Limb (tissue), 2 donors: ENCODE measurements at regions not wholly inside any gene's neighbourhood (a gene's known extent, or its start where the extent isn't known, plus 50 kb on each side); places are given as distances from the start of the nearest gene placed in this dataset.

Experiments used
- DNase-seq, 2 donors: peaks; one replicate each; pipeline ENCODE4 v3.0.0-alpha.2; 2016; ENCODE audit errors: extremely low spot score in 2 of 2

DNA sequence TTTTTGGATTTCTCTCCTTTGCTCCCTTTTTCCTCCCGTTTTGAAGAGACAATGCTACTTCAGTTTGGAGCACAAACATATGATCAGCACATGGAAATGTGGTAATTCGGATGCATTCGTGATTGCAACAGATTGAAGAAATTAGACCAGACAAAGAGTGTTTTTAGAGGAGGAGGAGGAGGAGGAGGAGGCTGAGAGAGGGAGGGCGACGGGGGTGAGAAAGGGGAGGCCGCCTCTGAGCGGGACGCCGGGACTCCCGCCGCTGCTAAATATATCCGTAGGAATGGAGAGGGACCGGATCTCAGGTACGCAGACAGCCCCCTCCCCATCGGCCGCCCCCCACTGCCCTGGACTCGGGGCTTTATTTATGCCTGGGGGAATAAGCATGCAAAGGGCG is 179.3 kb downstream of the SEC14L1 start:
- DNase-seq = peak; percentile 45 to 47

DNA sequence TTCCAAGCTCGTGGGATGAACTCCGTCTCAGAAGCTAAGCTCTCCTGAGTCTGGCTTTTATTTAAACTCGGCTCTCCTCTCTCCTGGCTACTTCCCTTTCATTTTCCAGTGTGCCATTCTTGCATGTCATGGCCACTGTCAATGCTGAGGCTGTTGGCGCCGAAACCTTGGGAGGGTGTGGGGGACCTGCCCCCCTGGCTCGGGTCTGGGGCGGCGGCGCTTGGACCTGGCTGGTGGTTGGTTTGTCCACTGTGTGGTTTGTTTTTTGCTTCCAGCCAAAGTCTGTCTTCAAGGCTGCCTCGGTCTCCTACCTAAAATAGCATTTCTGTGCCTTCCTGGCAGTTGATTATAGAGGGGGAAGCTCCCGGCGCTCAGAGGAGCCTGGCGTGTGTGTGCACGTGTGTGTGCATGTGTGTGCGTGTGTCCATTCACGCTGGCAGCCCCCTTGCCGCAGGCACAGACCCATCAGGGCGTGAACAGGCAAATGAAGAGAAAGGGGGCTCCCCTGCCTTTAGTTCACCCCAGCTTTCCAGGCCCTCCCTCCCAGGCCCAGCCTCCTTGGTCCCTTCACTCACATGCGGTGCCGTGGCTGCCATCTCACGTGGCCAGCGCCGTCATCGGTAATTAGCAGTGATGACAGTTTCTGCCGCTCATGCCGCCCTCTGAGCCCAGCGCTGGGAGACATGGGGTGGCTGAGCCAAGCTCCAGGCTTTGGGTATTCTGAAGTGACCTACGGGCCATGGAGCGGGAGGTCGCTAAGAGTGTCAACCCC is 179.9 kb downstream of the SEC14L1 start:
- peak in 1 of 2 donors; percentile 45 for DNase-seq

- peak in 1 of 2 donors; percentile 41 for DNase-seq
Measured at GRCh38 chr17:77321649-77322513, 181.1 kb downstream of the SEC14L1 start.

DNA sequence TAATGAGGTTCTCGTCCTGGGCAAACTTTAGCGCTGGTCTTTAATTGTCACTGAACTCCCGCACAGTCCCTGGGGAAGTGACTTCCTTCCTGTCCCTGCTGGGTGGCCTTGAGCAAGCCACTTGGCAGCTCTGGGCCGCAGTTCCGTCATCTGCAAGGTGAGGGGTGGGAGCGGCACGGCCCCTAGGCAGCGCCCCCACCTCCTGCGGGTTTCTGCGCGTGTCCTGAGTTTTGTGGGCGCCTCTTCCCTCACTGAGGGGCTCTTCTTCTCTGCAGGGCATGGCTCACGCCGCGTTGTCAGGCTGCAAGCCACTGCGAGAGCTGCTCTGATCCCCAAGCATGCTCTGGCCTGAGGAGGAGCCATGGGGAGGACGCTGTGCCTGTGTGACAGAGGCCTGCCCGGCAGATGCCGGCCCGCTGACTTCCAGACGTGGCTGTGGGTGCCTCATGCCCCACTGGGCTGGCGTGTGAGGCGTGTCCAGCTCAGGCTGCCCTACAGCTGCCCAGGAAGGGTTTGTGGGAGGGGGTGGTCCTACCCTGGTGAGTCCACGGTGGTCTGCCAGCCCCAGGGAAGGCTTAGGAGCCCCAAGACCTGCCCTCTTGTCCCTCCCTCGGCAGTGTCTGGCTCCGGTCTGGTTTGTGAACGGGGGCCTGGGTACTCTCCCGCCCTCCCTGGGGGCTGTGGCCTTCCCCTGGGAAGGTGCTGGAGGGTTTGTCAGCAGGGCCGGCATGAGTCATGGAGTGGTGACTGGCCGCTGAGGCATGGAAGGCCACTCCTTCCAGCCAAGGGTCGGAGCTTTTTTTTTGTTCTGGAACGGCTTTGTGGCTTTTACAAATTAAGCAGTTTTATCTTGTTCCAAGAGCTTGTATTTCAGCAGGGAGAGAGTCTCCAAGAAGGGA is 182.0 kb downstream of the SEC14L1 start:
- peak; percentile 25 to 60 for DNase-seq

DNA sequence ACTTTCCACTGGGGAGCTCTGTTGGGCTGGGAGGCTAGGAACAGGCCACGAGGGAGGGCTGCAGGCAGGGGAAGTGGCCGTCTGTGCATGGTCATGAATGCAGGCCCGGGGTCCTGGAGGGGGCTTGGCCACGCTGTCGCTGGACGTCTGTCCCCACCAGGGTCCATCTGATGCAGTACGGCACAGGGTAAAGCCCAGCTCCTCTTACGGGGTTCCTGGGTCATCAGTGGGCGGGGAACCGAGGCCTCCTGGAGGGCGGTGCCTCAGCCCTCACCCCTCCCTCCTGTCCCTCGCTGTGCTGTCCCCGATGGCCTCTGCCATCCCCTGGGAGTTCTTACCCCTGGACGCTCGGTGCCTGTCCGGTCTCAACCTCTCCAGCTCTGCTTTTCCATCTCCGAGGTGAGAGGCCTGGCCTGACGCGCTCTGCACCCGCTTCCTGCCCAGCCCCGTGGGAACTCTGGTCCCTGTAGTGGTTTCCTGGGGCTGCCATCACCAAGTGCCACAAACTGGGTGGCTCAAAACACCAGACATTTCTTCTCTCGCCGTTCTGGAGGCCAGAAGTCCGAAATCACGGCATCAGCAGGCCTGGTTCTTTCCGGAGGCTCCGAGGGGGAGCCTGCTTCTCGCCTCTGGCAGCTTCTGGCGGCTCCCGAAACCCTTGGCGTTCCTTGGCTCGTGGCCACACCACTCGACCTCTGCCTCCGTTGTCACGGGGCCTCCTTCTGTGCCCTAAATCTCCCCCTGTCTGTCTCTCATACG is 182.8 kb downstream of the SEC14L1 start:
- DNase-seq = peak in 1 of 2 donors; percentile 39

DNA sequence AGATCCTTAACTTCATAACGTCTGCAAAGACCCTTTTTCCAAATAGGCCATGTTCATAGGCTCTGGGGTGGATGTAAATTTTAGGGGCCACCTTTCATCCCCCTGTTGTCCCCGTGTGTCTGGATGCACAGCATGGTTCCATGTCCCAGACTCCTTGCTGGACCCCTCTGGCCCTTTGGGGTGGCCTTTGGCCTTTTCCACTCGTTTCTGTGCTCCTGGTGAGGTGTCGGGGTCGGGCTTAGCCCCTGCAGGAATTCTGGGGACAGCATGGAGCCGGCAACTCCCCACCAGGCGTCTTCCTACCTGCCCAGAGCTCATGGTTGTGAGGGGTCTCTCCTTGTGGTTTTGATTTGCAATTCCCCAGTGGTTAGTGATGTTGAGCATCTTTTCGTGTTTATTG is 183.5 kb downstream of the SEC14L1 start:
- DNase-seq = peak in 1 of 2 donors; percentile 22

DNA sequence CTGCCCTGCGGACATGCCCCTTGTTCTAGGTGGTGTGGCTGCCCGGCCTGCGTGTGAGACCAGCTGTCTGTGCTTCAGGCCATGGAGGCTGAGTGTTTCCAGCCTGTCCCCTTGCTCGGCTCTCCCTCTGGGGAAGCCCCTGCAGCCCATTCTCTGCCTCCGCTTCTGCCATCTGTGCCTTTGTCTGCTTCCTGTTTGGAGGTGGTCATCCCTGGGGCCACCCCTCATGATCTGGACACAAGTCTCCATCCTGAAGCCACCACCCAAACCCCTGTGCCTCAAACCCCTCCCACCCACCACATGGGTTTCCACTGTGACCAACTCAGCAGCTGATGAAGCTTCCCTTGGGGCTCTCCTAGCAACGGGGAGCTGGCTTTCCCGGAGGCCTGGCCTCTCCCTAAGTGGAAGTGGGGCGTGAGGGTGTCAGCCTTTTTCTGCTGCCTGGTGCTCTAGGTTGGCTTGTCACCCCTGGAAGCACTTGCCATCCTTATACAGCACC is 184.9 kb downstream of the SEC14L1 start:
- no peak for DNase-seq

DNA sequence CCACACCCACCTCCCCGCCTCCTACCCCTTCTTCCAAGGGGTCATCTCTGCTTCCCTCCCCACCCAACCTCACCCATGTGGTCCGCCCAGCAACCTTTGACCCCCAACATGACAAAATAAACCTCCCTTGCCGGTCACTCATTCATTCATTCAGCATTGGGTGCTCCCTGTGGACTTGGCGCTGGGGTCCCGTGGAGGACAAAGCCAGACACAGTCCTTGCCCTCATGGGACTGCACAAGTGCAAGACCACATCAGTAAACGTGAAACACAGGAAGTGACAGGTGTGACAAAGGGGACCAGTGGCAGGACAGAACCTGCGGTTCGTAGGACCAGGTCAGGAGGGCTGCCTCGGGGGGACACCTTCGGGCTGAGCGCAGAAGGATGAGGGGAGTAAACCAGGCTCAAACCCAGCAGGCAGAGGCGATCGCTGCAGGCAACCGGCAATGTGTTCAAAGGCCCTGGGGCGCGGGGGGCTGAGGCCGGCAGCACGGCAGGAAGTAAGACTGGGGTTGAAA is 185.4 kb downstream of the SEC14L1 start:
- DNase-seq = no peak

DNA sequence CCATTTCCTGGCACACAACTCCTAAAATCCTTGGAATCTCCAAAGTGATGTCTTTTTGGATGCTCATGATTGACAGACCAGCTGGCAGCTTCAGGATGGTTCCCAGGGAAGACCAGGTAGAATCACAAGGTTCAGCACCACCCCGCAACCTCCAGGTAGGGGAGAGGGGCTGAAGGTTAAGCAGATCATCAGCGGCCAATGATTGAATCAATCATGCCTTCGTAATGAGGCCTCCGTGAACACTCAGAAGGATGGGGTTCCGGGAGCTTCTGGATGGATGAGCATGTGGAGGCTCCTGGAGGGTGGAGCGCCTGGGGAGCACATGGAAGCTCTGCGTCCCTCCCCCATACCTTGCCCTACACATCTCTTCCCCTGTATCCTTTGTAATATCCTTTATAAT is 185.9 kb downstream of the SEC14L1 start:
- no peak for DNase-seq

GRCh38 chr17:77327181-77327565 is 186.4 kb downstream of the SEC14L1 start:
- peak in 1 of 2 donors; percentile 34 for DNase-seq

- no peak for DNase-seq
Measured at GRCh38 chr17:77327566-77328464, 187.0 kb downstream of the SEC14L1 start.

GRCh38 chr17:77328823-77329740 is 188.3 kb downstream of the SEC14L1 start:
- no peak for DNase-seq

- no peak for DNase-seq
Measured at GRCh38 chr17:77329741-77330531, 189.2 kb downstream of the SEC14L1 start.

DNA sequence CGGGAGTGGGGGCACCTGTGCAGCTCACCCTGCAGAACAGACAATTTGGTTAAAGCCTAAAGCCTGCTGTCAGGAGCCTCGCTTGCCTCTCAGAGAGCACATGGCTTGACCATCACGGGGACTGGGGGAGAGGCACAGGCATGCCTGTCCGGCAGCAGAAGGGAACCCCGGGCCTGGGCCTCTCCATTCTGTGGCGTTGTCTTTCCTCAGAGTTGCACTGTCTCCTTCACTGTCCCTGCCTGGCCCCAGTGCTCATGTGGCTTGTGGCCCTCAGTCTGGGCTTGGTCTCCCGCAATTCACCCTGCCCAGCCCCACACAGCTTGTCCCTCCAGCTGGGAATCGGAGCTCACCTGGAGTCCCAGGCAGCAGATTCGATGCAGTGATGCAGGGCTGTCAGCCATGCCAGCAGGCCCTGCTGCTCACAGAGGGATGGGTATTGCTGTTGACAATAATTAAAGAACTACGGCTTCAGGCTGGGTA is 189.9 kb downstream of the SEC14L1 start:
- no peak for DNase-seq

GRCh38 chr17:77331301-77331864 is 190.6 kb downstream of the SEC14L1 start:
- peak; percentile 90 to 94 for DNase-seq

GRCh38 chr17:77332034-77332971 is 191.5 kb downstream of the SEC14L1 start:
- DNase-seq = no peak
